OCI-LY1 (cell line): ENCODE measurements at regions not wholly inside any gene's neighbourhood (a gene's known extent, or its start where the extent isn't known, plus 50 kb on each side); places are given as distances from the start of the nearest gene placed in this dataset.

Experiments
- CTCF ChIP-seq: fragments of 200-600 bp; sonication (generic), shearing (Covaris generic); IDR thresholded peaks from 2 replicates; pipeline ENCODE4 v1.5.1; 2017; ENCODE audit warnings: mild to moderate bottlenecking, antibody characterized with exemption, low read length, moderate library complexity, mixed read lengths
- EZH2 ChIP-seq: fragments of 200-600 bp; sonication (generic), shearing (Covaris generic); IDR thresholded peaks from 2 replicates; pipeline ENCODE4 v1.8.0; 2017; ENCODE audit warnings: borderline replicate concordance, mixed run types, mild to moderate bottlenecking, antibody characterized with exemption, low read length, moderate library complexity, mixed read lengths

GRCh38 chr2:105627534-105627933, 117.2 kb upstream of the NCK2 start:
- TF ChIP-seq CTCF (no peak), EZH2 (no peak)
